C1 segment of cervical spinal cord (tissue), 14 donors: ENCODE measurements at regions not wholly inside any gene's neighbourhood (a gene's known extent, or its start where the extent isn't known, plus 50 kb on each side); places are given as distances from the start of the nearest gene placed in this dataset.
"Not testable (repeated sequence)": the region's sequence is repeated elsewhere in the genome, so short reads cannot be mapped to it uniquely, and the experiment has no call there.

Experiments used
- DNase-seq, 14 donors: peaks; one replicate each; lab custom pipeline; 2025; lab: John Stamatoyannopoulos, UW

GRCh38 chr10:53650794-53651193, 878.2 kb upstream of the MBL2 start:
- DNase-seq = no peak

DNA sequence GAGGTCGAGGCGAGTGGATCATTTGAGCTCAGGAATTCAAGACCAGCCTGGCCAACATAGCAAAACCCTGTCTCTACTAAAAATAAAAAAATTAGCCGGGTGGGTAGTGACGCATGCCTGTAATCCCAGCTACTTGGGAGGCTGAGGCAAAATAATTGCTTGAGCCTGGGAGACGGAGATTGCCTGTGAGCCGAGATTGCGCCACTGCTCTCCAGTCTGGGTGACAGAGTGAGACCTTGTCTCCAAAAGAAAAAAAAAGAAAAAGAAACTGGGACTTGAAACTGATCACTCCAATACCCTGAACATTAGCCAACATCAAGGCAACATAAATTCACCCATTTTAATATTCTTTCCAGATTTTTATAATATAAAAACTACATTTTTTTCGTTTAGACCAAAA, 874.6 kb upstream of the MBL2 start:
- not testable (repeated sequence) for DNase-seq

DNA sequence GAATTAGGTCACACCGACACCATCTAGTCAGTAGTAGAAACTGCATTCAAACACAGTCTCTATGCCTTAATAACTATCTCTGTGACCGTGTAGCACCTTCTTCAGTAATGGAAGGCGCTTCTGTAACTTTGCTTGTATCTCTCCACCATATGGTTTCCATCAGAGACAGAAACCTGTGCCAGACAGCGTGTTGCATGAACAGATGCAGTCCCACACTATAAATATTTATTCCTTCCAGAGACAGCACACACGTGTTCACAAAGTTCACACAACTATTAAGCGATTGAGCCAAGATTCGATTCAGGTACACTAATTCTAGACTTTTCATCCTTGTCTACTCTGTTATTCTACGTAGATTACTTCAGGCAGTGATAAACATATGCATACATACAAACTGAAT, 873.9 kb upstream of the MBL2 start:
- DNase-seq = no peak

DNA sequence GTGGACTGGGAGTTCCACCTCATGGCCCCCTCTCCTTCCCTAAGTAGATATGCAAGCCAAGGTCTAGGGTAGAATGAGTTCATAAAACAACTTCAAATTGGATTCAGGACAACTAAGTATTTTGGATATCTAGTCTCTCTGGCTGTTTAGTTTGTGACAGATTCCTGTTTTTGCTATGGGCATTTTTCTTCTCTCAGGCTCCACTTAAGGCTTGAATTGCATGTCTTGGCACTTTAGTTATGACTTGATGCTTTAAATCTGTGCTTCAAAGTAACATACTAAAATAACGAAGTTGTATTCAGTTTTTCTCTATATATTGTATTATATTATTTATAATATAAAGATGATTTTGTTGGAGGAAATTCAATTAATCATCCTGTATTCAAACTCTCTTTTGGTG, 873.4 kb upstream of the MBL2 start:
- DNase-seq = no peak

GRCh38 chr10:53638006-53638405, 865.4 kb upstream of the MBL2 start:
- DNase-seq = no peak

- DNase-seq = no peak
These were observed 852.1 kb upstream of the MBL2 start for GRCh38 chr10:53624722-53625121.

GRCh38 chr10:53622201-53622600, 849.6 kb upstream of the MBL2 start:
- no peak for DNase-seq

DNA sequence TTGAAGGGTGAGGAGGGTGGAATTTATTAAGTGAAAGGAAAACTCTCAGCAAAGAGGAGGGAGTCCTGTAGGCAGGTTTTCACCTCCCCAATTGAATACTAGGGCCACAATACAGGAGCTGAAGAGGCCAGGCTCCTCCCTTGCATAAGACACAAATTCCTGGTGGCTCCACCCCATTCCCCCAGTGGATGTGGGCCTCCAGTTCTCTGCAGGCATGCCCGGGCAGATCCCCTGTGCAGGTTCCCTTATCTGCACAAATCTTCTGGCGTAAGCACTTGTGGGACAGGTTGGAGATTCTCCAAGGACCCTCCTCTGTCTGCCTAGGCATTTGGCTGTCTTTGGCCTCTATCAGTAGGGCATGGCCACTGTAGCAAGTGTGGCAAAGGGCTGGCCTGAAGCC, 847.1 kb upstream of the MBL2 start:
- no peak for DNase-seq

DNA sequence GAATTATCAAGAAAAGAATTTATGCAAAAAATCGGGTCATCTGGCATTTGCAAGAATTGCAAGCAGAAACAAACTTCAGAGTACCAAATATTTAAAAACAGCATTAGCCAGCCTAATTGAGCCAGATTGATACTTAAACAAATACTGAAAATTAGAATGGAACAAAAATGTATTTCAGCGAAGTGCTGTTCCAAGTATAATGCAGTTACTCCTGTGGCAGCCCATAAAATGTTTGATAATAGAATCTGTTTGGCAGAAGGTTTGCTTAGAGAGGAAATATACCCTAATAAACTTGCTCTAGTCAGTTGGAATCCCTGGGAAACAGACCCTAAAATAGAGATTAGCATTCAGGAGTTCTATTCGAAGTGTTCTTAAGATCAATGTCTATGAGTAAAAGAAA, 835.1 kb upstream of the MBL2 start:
- no peak for DNase-seq

- no peak for DNase-seq
These were observed 834.4 kb upstream of the MBL2 start for GRCh38 chr10:53606981-53607380.

DNA sequence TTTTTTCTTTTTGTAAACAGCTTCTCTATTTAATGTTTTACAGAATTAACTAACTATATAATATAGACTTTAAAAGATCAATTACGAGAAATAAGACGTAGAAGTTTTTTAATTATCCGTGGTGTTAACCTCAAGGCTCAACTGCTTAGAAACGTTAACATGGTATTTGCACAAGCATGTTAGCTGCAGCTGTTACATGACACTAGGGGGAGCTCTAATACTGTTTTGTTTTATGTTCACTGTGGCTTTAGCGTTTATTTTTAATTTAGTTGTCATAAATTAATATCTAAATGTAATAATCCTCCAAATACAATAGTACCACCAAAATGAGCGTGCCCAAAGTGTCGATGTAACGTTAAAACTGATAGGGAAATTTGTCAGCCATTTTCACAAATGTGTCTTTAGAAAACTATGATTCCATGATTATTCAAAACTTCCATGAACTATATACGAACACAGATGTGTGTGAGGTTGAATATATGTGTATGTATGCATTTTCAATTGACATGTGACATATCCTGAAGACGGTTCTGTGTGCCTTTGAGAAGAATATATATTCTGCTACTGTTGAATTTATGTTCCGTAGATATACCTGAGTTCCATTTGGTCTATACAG, 828.8 kb upstream of the MBL2 start:
- DNase-seq = peak in 1 of 14 donors; percentile 9

GRCh38 chr10:53598914-53599313, 826.3 kb upstream of the MBL2 start:
- DNase-seq = no peak

DNA sequence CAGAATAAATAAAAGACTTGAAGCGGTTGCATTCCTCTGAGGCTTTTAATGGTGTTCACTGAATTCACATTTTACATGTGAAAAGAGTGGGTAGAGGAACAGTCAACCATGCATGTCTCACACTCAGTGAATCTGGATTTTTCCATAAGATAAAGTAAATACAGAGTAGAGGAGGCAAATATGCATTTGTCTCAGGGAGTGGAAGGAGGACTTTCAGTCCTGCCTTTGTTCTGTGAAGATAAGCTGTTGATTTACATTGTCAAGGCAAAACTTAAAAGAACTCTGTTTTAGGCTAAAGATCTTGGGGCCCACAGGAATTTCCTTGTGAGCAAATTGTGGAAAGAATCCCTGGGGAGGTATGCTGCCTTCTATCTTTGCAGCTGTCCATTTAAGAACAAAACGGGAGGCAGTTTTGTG, 825.3 kb upstream of the MBL2 start:
- DNase-seq = no peak

GRCh38 chr10:53580465-53580864, 807.9 kb upstream of the MBL2 start:
- DNase-seq = no peak

DNA sequence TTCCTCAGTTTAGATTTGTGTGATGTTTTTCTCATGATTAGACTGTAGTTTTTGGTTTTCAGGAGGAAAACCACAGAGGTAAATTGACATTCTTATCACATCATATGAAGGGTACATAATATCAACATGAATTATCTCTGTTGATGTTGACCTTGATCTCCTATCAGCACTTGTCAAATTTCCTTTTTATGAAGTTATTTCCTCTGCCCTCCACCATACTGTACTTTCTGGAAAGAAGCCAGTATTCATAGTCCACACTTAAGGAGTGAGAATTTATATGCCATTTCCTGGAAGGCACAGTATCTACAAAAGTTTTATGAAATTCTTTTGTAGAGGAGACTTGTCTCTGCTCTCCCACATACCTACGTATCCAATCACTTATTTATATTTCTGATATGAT, 807.2 kb upstream of the MBL2 start:
- DNase-seq = no peak

GRCh38 chr10:53574024-53574423, 801.4 kb upstream of the MBL2 start:
- no peak for DNase-seq

DNA sequence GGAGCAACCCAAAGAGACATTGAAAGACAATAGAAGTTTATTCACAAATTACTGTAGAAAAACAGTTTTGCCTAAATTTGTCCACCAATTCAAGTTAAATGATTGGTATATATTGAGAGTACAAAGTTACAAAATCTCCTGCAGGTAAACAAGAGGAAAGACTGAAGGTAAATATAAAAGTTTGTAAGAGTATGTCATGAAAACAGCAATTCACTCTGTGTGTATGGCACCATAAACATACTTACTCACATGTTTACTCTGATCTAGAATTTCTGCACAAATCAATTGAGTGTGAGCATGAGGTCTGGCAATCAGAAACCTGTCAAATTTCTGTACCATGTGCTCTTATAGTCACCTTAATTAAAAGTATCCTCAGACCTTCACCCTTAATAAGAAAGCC, 800.9 kb upstream of the MBL2 start:
- DNase-seq = no peak

DNA sequence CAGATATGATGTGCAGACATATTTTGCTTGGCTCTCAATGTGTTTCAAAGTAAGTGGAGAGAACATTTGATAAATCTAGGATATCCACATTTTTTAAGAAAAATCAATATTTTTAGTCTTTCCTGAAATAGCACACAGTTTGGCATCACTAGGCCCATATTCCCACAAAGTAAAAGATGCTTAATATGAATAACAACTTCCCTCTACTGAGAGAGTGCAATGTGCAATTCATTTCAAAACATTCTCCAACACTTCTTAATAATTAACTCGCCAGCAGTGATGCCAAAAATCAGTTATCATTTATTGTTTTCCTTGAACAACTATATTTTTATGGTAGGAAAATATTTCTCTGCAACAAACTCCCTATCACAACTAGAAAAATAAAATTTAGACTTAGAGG, 800.2 kb upstream of the MBL2 start:
- no peak for DNase-seq

- no peak for DNase-seq
These were observed 797.6 kb upstream of the MBL2 start for GRCh38 chr10:53570221-53570620.

- DNase-seq = no peak
These were observed 796.9 kb upstream of the MBL2 start for GRCh38 chr10:53569455-53569854.

GRCh38 chr10:53548664-53549063, 776.1 kb upstream of the MBL2 start:
- no peak for DNase-seq

GRCh38 chr10:53547364-53547763, 774.8 kb upstream of the MBL2 start:
- no peak for DNase-seq

GRCh38 chr10:53543410-53543809, 770.8 kb upstream of the MBL2 start:
- no peak for DNase-seq

GRCh38 chr10:53537508-53537907, 764.9 kb upstream of the MBL2 start:
- no peak for DNase-seq
